HPDE6-E6E7 (cell line): ENCODE measurements at regions not wholly inside any gene's neighbourhood (a gene's known extent, or its start where the extent isn't known, plus 50 kb on each side); places are given as distances from the start of the nearest gene placed in this dataset.

ENCODE experiments used
- DNase-seq: peaks from one replicate; pipeline ENCODE4 v3.0.0; 2011; ENCODE audit warnings: missing footprints; ENCODE audit errors: extremely low spot score

- DNase-seq, result no peak
Observed at GRCh38 chr18:41461114-41461513, 493.9 kb upstream of the PIK3C3 start.

- DNase-seq, result no peak
Observed at GRCh38 chr18:41459656-41460055, 495.4 kb upstream of the PIK3C3 start.

DNA sequence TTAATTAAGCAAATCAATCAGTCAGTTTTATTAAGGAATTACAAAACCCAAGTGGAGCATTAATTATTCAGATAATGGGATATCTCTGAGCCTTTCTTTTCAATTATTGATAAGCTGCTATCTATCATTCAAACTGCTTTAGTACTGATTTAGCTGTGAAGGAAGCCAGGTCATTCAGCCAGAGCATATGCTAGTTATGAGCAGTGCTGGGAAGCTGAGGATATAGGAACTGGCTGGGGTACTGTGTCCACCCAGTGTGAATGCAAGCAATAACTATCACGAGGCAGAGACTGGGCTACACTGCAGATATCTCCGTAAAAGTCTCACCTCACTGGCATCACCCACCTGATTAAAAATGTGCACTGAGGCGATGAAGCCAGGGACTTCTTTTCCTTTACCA lies 496.7 kb upstream of the PIK3C3 start:
- DNase-seq, result no peak

- DNase-seq, result no peak
Observed at GRCh38 chr18:41457765-41458326, 497.2 kb upstream of the PIK3C3 start.

GRCh38 chr18:41456831-41457230 lies 498.2 kb upstream of the PIK3C3 start:
- no peak for DNase-seq

- no peak for DNase-seq
Observed at GRCh38 chr18:41449612-41450011, 505.4 kb upstream of the PIK3C3 start.

DNA sequence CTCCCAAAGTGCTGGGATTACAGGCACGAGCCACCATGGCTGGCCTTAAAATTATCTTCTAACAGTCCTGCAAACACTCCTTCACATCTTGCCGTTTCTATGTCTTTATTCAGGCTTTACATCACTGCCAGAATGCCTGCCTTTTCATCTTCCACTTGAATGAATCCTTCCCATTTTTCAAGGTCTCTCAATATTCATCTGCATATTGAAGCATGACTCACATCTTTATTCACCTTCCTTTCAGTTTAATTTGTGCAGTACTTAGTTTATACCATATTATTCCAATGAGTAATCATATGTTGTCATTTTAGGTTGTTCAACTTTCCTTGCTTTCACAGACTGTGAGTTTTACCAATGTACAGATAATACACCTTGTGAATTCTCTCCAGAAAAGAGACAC lies 510.1 kb upstream of the PIK3C3 start:
- DNase-seq, result no peak

GRCh38 chr18:41436772-41437171 lies 518.3 kb upstream of the PIK3C3 start:
- no peak for DNase-seq

DNA sequence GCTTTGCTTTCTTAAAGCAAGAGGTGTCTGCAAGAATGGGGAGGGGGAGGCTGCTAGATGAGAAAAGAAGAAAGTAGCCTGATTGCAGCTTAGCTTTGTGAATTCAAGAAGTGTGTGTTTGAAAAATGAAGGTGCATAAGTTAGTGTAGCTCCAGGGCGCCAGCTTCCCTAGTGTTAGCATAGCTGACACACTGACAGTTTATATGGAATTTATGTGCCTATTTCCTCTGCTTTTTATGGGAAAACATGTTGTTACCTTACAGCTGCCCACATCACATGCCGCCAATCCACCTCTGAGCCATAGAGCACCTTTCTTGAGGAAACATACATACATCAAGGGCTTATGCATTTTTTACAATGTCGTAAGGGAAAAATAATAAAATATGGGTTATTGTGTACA lies 536.4 kb upstream of the PIK3C3 start:
- DNase-seq, result no peak

GRCh38 chr18:41416044-41416443 lies 539.0 kb upstream of the PIK3C3 start:
- DNase-seq, result no peak

- DNase-seq, result no peak
Observed at GRCh38 chr18:41410006-41410405, 545.0 kb upstream of the PIK3C3 start.

DNA sequence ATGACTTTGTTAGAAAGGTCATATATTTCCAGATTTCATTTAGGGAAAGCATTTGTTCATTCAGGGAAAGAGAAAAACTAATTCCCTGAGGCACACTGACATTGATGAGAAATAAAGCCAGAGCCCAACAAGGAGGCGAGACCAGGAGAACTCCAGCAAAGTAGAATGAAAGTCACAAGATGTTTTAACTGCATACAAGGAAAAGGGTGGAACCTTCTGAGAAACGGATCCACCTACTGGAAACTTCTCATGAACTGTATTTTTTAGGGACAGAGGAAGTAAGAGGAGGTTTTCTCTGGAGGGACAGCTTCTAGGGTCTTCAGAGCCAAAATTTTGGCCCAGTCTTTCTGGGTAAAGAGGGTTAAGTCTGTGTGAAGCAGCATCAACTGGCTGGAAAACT lies 548.2 kb upstream of the PIK3C3 start:
- no peak for DNase-seq

DNA sequence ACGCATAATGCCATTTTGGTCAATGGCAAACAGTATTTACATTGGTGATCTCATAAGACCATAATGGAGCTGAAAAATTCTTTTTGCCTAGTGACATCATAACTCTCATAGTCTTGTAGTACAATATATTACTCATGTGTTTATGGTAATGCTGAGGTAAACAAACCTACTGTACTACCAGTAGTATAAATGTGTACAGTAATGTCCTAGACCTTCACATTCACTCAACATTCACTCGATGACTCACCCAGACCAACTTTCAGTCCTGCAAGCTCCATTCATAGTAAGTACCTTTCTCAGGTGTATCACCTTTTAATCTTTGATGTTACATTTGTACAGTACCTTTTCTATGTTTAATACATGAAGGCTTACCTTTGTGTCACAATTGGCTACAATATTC lies 558.2 kb upstream of the PIK3C3 start:
- no peak for DNase-seq

GRCh38 chr18:41396211-41396610 lies 558.8 kb upstream of the PIK3C3 start:
- DNase-seq, result no peak

- no peak for DNase-seq
Observed at GRCh38 chr18:41395695-41396094, 559.3 kb upstream of the PIK3C3 start.

DNA sequence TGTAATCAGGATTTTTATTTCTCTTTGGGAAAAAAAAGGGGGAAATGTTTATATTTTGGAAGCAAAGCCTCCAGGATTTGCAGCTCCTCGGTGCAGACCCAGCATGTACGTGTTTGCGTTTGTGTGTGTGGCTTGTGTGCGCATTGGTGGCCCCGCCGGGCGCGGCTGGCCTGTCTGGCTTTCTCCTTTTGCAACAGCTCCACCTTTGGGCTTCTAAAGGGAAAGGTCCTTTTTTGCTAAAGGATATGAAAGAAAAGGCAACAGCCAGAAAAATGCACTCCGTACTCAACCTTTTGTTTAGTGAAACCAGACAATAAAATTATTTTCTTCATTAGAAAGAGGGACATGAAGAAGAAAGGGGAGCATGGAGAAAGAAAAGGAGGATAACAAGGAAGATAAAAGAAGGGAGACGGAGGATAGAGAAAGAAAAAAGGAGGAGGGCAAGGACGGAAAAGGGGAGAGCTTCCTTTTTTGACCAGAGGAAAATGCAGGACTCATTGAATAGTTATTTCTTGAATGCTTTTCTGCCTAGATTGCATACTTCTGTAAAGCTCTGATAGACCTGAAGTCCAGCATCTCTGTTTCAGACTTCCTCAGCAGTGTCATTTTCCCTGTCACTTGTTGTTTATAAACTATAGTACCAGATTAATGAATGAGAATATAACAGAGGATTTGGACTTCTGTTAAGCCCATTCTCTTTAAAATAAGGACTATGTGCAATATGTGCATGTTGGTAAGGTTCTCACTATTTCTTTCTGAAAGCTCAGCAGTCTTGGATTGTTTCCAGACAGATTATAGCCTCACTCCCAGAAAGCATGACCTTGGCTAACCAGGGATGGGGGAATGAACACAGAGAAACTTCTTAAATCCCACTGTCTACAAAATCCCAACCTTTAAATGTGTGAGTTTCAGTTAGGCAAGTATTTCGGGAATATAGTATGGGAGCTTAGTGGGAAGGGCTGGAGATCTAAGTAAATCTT lies 563.1 kb upstream of the PIK3C3 start:
- DNase-seq, result peak; percentile 14

- no peak for DNase-seq
Observed at GRCh38 chr18:41390309-41390708, 564.7 kb upstream of the PIK3C3 start.

GRCh38 chr18:41378598-41378997 lies 576.4 kb upstream of the PIK3C3 start:
- peak; percentile 39 for DNase-seq

DNA sequence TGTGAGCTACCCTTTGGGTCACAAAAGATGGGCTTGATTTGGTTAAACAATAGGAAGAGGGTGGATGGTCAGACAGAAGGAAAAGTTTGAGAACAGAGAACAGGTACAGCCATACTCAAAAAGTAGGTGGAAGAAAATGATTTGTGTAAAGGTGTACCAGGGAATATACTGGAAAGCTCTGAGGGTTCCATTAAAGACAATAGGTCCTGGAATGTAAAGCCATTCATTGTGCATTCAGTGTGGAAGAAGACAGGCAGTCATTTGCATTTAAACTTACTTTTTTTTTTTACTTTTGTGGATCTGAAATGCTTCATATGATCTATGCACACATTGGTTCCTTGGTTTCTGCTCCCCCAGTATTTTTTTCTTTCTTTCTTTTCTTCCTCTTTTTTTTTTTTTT lies 581.4 kb upstream of the PIK3C3 start:
- no peak for DNase-seq

- DNase-seq, result no peak
Observed at GRCh38 chr18:41372046-41372665, 582.9 kb upstream of the PIK3C3 start.

GRCh38 chr18:41371156-41372045 lies 583.6 kb upstream of the PIK3C3 start:
- no peak for DNase-seq

- no peak for DNase-seq
Observed at GRCh38 chr18:41370740-41371139, 584.3 kb upstream of the PIK3C3 start.
